NCI-H2029 treated with DMSO at 0.1 percent for 48 hours (cell line): ENCODE measurements at regions not wholly inside any gene's neighbourhood (a gene's known extent, or its start where the extent isn't known, plus 50 kb on each side); places are given as distances from the start of the nearest gene placed in this dataset.

ENCODE experiments used
- DNase-seq: peaks from one replicate; lab custom pipeline; 2025; lab: John Stamatoyannopoulos, UW

DNA sequence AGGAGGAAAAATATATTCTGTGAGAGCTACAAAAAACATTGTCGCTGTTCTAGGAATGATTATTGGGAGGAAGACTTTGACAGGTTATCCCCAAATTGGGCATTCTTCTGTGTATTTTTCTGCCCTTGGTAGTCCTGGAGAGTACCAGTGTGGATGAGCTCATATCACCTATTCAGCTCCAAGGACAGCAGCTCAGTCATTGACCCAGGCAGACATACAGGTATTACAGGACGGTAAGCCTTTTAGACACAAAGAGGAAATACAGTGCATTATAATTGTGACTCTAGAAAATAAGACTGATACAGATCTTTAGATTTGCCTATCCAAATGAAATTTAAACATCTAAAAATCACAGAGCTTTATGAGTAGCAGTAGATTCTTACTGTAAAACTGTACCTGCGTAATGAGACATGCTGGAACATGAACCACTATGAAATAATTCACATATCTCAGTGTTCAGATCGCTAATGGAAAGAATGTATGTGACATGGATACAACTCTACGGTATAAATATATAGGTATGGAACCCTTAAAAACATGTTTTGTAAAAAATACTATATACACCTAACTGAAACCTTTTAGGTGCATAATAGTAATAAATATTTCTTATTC is 56.0 kb downstream of the PLK2 start:
- DNase-seq, result no peak

DNA sequence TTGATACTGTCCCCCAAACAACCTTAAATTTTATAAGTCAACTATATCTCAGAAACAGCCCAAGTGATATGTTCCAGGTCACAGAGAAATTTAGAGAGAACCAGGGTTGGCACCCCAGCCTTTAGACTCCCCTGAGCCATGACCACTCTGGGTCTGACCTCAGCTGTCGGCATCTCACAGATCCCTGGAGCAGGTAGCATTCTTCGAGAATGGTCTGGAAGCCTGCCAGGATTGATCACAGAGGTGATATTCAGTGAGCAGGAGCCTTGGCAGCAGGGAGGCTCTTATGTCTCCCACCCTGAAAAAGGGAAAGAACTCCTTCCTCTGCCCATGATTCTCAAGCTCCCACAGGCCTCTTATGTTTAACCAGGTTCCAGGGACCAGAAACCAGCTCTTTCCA is 58.2 kb downstream of the PLK2 start:
- no peak for DNase-seq

DNA sequence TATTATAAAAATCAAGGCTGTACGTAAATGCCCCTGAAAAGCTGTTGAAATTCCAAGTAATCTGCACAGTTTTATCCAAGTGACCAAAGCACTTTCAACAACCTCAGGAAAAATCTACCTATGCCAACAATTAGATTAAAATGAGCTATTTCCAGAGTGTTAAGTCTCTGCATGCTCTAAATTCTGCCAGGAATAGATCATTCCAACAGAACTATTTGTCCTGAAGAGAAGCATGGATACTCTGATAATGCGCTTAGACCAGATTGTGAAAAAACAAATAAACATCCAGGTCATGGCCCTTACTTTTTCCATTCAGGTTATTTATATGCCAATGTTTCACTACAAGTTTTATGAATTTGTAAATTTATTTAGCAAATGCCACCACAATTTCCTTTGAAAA is 59.1 kb downstream of the PLK2 start:
- DNase-seq, result no peak

DNA sequence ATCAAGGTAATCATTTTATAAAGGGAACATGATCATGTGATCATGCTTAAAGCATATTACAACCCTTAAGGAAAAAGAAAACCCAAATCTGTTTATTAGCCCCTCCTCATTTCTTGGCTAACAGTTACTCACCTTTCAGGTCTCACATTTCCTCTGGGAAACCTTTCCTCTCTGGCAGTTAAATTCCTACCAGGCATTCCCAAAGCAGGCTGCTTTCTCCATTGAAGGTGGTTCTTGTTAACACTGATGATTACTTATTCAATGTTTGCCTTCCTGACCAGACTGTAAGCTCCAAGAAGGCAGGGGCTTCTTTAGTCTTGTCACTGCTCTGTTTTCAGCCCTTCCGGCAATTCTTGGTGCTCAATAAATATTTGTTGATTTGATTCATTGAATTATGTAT is 59.9 kb downstream of the PLK2 start:
- no peak for DNase-seq

DNA sequence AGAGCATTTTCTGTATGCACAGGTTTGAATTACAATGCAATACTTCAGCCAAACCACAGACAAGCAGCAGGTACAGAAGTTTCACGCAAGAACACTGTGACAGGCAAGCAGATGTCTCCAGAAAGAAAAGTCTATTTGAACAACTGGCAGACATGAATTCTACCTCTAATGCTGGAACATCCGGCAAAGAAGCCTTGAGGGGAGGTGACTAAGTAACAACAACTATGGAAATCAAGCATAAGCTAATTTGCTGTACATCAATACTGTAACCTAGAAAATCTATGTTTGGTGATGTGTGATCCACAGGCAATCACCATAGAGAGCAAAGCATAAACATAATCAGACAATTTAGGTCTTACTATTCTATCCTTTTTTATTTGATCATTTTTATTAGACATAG is 65.5 kb downstream of the PLK2 start:
- no peak for DNase-seq

DNA sequence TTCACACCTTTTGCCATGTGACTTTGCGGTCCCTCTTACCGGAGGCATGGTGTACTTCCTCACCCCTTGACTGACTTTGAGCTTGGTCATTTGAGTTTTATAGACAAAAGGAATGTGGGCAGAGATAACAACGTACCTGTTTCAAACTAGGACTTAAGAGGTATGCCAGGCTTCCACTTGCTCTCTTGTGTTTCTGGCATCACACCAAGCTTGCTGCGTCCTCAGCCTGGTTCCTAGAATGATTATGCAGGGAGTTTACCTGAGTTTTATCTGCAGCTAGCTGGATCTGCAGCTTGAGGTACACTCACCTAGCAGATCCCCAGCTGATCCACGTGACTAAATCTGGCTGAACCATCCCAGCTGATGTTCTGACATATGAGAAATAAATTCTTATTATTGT is 66.2 kb downstream of the PLK2 start:
- no peak for DNase-seq

DNA sequence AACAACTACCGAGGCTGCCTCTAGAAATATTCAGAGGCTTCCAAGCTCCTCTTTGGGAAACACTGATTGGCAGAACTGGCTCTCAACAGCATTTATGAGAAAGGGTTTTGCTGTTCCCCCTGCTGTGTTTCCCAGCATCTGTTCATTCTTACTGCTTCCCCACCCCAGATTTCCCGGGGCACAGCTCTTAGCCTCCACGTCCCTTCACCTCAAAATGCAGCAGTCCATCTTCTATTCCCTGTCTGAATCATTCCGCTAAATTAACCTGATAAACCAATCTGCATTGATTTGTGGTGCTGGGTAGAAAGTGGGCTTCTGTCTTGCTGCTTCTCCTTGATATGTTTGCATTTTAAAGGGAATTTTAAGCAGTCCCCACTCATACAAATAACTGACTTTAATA is 67.4 kb downstream of the PLK2 start:
- no peak for DNase-seq

DNA sequence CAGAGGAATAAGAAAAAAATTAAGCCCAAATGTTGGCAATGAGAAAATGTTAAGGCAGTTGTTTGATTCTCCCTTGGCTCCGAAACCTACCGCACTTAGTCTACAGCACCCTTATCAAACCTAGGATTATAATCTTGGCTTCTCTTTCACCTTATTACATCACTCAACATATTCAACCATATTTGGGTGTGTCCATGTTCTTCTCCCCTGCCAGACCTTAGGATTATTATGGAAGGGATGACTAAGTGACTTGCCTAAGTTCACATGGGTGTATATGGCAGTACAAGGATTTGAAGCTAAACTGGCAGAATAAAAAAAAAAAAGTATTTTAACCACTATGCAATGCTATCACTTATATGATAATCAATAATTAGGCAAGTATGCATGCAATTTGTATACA is 76.4 kb downstream of the PLK2 start:
- DNase-seq, result no peak

DNA sequence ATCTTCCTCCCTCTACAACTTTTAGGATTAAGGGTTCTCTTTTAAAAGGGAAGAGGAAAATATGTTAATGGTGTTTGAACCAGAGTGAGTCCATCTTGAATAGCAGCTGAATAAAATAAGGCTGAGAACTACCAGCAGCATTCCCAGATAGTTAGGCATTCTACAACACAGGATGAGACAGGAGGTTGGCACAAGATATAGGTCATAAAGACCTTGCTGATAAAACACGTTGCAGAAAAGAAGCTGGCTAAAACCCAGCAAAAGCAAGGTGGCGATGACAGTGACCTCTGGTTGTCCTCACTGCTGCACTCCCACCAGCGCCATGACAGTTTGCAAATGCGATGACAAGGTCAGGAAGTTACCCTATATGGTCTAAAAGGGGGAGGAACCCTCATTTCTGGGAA is 77.8 kb downstream of the PLK2 start:
- DNase-seq, result no peak

DNA sequence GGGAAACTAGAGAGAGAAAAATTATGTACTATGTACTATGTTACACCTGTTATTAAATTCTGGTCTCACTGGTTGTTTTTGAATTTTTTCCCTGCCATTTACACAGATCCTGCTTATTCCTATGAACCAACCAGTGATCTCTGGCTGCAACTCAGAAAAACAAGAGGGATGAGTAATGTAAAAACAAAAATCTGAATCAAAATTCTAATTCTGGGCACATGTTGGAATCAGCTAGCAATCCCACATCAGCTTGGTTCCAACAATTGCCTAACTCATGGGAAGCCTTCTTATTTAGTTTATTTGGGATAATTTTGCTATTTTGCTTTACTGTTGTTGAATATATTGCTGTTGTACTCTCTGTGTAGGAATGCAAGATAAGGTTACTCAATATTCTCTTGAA is 78.3 kb downstream of the PLK2 start:
- no peak for DNase-seq

DNA sequence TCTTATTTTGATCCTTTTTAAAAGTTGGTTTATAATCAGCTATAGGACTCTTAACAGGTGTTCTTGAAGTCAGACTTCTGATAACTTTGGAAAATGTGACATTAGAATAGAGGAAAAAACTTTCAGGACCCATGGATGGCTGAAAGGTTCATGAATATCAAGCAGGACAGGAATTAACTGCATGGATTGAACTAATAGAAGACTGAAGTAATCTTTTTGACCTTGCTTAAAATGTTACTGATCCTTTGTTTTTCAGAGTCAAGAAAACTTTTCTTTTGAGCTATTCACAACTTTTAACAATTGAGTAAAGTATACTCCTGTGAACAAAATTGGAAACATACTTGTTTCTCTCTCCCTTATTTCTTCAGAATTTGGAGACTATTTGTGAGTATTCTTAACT is 79.2 kb downstream of the PLK2 start:
- DNase-seq, result no peak

DNA sequence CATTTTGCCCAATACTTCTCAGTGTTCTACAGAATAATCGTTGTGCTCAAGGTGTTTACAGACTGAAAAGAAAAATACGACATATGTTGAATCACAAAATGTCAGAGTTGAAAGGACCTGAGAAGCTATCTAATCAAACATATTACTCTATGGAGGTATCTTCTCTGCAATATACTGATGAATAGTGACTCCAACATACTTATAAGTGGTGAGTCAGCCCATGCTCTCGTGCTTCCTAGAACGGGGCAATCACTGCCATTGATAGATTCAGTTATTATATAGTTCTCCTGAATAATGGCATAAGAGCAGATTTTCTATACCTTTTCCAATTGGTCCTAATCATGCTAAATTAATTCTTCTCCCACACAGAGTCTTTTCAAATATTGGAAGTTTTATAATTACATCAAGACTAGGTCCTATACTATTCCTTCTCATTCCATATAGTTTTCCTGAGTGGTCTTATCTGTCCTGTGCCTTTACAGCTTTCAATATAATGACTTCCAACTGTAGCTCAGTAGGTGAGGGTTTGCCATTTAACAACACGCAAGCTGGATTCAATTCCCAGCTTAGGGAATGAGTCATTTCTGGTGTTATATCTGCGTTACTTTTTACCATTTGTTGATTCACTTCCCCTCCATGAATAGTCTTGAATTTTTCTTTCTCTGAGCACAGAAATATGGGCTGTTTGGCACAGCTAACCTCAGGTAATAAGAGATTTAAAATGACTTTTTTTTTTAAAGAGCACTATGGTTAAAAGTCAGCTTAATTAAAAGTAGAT is 81.1 kb downstream of the PLK2 start:
- DNase-seq, result no peak

DNA sequence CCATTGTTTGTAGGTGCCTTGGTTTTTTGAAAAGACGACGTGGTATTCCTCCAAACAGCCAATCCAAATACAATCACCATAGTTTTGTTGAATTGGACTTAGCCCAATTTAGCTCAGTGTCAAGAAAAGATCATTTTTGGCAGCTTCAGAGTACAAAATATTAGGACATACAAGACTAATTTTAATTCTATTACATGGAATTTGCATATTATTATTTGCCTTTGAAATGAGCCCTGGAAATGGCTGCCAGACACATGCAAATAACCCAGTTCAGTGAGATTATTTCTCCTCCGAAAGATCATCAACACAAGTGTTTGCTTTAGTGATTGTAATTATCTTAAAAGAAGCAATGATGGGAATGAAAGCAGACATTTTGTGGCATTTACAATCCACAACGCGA is 89.3 kb downstream of the PLK2 start:
- no peak for DNase-seq

DNA sequence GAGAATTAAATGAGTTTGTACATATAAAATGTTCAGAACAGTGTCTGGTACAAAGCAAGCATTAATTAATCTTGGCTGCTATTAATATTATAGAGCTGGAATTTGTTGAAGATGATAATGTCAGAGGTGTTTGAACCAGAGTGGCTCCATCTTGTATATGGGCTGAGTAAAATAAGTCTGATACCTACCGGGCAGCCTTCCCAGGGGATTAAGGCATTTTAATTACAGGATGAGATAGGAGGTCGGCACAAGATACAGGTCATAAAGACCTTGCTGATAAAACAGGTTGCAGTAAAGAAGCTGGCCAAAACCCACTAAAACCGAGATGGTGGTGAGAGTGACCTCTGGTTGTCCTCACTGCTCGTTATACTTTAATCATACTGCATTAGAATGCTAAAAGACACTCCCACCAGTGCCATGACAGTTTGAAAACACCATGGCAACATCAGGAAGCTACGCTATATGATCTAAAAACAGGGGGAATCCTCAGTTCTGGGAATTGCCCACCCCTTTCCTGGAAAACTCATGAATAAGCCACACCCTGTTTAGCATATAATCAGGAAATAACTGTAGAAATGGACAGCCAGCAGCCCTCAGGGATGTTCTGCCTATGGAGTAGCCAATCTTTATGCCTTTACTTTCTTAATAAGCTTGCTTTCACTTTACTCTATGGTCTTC is 90.2 kb downstream of the PLK2 start:
- no peak for DNase-seq

DNA sequence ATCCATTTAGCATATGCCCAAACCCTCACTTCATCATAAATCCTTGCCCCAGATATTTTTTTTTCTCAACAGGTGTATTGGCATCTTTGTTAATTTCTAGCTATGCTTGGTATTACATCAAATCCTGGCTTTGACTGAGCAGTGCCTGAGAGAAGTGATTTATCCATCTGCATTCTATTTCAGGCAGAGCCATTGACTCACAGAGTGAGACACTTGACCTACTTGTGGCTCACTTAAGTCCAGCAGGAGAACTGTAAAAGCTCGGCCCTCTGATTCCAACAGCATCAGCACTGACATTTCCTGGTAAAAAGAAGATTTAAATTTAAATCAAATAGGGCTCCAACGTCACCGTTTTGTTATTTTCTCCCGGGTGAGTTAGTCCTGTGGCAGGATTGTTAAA is 93.4 kb downstream of the PLK2 start:
- DNase-seq, result no peak

DNA sequence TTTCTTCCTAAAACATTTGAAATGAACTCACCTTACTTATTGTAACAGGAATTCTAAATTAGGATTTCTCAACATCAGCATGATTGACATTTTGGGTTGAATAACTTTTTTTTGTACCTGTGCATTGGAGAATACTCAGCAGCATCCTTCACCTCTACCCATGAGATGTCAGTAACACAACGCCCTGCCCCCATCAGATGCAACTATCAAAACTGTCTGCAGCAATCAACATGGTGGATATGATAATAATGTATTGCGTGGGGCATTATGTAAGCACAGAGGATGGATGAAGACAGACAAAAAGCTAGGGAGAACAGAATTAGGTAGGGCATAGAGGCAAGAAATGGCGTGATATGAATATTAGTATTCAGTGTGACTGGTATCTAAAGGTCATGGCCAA is 94.1 kb downstream of the PLK2 start:
- no peak for DNase-seq

DNA sequence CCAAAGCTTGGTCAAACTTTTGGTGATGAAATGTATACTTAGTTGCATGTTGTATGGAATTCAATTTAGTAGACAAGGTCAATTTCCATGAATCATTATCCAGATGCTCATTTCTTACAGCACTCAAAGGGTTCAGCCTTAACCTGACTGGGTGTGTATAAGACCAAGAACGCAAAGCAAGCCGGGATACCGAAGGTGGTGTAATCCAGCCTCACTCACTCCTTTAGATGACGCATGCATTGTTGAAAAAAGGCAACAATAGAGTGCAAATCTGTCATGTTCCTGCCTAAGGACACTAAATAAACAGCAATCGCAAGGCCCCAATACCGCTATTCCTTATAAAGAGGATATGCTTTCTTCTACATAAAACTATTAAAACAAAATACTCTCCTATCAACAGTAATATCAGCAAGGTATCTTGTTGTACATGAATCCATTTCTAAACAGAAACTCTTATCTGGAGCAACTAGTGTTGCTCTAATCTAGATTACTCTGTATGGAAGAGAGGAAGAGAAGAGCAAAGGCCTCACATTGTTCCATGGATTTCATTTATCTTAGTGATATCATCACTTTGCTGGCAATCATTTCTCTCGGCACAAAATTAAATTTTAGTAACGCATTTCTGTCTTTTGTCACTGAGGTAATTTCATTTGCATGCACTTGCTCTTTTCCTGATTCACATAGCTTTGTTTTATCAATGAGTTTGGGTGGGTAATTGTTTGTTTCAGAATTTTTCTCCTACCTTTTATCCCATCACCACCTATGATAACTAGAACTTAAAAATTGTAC is 96.2 kb downstream of the PLK2 start:
- DNase-seq, result no peak

DNA sequence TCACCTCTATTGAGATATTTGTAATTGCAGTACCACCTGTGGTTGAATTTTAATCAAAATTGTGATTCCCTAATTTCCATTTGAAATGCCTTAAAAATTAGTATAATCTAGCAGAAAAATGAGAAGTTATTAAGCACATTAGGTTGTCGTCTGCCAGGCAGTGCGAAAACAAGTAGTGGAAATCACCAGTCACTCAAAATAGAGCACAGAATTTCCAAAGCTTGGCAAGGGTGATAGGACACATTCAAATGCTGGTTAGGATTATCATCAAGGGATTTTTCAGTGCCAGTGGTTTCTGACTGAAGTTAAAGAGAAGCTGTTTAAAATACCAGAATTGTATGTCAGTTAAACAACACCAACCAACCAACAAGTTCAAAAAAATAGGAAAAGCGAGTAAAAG is 97.8 kb downstream of the PLK2 start:
- no peak for DNase-seq

DNA sequence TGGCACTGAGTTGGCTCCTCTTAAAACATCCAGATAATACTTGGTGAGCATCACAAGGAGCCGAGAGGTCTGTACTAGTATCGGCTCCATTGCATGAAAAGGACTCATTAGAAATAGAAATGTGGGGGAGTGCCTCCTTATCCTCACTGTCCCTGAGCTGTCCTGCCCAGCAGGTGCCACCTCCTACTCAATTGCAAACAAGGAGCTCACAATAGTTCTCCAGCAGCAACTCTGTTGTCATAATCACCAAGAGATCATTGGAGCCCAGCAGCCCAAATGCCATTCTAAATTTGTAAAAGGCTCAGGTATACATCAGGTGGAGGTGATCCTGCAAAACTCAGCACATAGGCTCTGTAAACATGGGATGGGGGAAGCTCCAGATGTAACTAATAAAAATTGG is 99.1 kb downstream of the PLK2 start:
- no peak for DNase-seq

DNA sequence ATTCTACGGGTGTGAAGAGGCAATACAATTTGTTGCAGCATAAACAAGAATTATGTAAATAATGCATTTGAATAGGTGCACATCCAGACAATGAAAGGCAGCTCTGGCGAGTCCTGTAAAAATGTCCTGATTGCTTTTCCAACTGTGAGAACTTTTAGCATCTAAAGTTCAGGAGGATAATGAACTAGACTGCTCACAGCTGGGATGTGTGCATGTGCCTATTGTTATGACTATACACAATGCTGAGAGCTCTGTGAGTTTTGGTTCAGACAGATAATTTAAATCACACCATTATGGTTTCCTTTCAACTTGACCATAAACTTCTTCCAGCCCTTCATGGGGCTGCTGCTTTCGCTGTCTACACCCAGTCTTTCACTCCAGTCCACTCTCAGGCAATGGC is 99.9 kb downstream of the PLK2 start:
- no peak for DNase-seq

DNA sequence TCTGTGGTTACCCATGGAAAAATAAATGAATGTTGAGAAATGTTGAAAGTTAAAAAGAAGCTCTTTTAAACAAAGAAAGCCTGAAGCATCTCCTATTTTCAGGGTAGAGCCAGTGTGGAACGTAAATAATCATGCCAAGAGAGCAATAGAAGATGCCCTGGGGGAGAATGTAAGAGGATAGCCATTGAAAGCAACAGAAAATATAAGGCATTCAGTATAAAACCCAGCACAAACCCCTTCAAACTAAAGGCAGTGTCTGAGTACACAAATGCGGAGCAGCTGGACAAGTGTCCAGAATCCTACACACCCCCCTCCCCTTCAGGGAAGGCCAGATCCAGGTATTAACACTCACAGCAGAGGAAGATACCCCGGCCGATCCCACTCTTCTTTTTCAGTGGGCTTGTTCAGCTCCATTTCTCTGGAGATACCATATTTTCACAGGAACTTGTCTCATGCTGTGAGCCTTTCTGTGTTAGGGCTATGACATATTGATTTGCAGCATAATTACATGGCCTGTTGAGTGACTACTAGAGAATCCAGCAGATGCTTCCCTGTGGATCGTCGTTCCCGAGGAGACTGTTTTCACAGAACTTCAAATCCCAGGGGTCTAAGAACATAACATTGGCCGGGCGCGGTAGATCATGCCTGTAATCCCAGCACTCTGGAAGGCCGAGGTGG is 101.2 kb downstream of the PLK2 start:
- no peak for DNase-seq

DNA sequence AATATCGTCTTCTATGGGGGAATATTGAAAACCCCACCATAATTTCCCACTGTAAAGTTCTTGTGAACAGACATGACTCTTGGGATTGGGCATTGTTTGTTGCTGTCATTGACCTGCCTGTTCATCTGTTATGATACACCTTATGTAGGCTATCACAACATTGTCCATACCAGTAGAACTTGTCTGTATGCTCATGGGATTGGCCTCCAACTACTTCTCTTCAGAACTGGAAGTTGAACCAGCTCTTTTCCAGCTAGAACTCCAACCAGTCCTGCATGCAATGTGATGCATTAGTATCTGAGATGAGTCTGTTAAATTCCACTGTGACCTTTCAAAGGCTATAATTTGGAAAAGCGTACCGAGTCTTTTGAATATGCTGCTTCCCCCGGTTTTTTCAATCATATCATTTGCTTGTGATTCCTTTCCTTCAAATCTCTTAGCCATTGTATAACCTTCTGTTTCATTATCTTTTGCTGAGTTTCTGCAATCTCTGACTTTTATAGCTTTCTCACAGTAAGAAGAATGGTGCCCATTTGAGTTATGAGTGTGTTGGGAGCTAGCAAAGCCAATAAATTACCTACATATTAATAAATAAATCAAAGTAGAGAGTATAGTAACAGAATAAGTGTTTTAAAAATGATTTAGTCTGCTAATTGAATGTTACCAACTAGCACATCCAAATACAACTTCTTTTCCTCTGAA is 101.9 kb downstream of the PLK2 start:
- no peak for DNase-seq
